ENCODE measurements at regions not wholly inside any gene's neighbourhood (a gene's known extent, or its start where the extent isn't known, plus 50 kb on each side); places are given as distances from the start of the nearest gene placed in this dataset.
"Not testable (repeated sequence)": the region's sequence is repeated elsewhere in the genome, so short reads cannot be mapped to it uniquely, and the experiment has no call there.

- no peak for DNase-seq
Observed at GRCh38 chr17:63019138-63019873, 53.3 kb downstream of the TANC2 start.

- DNase-seq, result no peak
Observed at GRCh38 chr17:63022567-63022966, 56.5 kb downstream of the TANC2 start.

GRCh38 chr17:63023049-63023448, 57.0 kb downstream of the TANC2 start:
- no peak for DNase-seq

GRCh38 chr17:63024201-63024600, 58.2 kb downstream of the TANC2 start:
- DNase-seq, result no peak

- DNase-seq, result no peak
Observed at GRCh38 chr17:63024716-63025115, 58.7 kb downstream of the TANC2 start.

DNA sequence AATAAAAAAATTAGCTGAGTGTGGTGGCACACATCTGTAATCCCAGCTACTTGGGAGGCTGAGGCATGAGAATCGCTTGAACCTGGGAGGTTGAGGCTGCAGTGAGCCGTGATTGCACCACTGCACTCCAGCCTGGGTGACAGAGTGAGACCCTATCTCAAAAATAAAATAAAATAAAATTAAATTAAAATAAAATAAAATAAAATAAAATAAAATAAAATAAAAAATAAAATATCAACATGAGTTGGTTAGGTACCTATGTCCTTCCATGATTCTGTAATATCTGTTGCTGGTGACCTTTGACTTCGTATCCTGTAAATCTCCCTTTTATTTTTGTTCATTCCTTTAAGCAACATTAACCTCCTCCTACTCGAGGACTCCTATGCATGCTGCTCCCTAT, 59.6 kb downstream of the TANC2 start:
- not testable (repeated sequence) for DNase-seq

DNA sequence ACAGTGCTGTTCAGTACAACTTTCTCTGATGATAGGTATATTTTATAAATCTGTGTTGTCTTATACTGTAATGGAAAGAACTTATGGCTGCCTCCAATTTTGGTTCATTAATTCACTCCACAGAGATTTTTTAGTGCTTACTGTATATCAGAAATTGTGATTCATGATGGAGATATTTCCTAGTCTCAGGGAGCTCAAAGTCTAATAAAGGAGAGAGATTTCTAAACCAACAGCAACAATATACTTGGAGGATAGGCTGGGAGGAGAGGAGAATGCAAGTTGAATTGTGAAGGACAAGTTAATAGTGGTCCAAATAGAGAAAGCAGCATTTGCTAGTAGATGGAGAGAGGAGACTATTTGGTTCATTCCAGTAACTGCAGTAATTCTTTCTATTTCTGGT, 63.5 kb downstream of the TANC2 start:
- DNase-seq, result no peak

DNA sequence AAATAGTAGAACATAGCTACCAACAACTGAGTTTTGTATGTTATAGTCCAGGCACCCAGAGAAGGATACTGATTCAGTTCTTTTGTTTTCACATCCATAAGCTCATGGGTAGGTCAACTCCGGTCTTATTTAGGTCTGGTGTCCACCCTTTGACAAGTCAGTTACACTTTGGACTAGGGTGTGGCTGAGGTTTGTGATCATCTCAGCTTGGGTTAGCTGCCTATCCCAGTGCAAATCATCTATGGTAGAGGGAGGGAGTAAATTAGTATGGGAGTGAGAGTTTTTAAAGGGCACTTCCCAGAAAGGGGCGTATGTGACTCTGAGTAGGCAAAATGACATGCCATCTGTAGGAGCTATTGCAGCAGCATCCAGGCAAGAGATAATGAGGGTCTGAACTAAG, 66.1 kb downstream of the TANC2 start:
- no peak for DNase-seq

DNA sequence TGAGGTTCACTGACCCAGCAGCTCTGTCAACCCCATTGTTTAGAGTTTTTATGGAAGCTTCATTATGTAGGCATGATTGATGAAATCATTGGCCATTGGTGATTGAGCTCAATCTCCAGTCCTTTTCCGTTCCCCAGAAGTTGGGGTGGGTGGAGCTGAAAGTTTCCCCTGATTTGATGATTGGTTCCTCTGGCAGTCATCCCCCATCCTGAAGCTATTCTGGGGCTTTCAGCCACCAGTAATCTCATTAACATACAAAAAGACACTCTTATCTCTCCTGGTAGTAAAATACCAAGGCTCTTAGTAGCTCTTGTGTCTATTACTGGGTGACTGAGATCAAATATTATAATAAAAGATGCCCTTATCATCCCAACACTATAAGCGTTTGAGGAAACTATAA, 67.1 kb downstream of the TANC2 start:
- DNase-seq, result no peak

- DNase-seq, result no peak
Observed at GRCh38 chr17:63035271-63035670, 69.2 kb downstream of the TANC2 start.

GRCh38 chr17:63035695-63036094, 69.7 kb downstream of the TANC2 start:
- no peak for DNase-seq

DNA sequence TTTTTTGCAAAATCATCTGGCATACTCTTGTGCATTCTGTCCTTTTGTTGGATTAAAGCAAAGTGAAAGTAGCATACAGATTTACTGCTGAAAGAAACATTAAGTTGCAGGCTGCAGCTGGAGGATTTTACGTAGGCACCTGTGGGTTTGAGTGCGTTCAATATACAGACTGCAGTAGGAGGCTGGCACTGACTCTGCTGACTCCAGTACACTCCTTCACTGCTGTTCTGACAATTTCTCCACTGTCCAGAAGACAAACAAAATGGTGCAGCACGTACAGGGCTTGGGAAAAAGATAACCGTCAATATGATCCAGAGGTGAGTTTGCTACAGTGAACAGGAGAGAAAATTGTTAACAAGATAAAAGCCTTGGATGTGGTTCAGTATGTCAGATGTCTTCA, 73.3 kb downstream of the TANC2 start:
- DNase-seq, result peak; percentile 5

- no peak for DNase-seq
Observed at GRCh38 chr17:63039899-63040602, 74.0 kb downstream of the TANC2 start.

- no peak for DNase-seq
Observed at GRCh38 chr17:63040816-63041215, 74.8 kb downstream of the TANC2 start.

- DNase-seq, result no peak
Observed at GRCh38 chr17:63041251-63041650, 75.2 kb downstream of the TANC2 start.

GRCh38 chr17:63041722-63042121, 75.7 kb downstream of the TANC2 start:
- peak; percentile 71 for DNase-seq

GRCh38 chr17:63042256-63042812, 76.3 kb downstream of the TANC2 start:
- DNase-seq, result peak; percentile 21

DNA sequence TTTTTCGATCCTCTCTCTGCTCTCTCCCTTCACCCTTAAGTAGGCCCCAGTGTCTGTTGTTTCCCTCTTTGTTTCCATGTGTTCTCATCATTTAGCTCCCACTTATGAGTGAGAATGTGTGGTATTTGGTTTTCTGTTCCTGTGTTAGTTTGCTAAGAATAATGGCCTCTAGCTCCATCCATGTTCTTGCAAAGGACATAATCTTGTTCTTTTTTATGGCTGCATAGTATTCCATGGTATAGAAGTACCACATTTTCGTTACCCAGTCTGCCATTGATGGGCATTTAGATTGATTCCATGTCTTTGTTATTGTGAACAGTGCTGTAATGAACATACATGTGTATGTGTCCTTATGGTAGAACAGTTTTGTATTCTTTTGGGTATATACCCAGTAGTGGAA, 91.5 kb downstream of the TANC2 start:
- DNase-seq, result not testable (repeated sequence)

DNA sequence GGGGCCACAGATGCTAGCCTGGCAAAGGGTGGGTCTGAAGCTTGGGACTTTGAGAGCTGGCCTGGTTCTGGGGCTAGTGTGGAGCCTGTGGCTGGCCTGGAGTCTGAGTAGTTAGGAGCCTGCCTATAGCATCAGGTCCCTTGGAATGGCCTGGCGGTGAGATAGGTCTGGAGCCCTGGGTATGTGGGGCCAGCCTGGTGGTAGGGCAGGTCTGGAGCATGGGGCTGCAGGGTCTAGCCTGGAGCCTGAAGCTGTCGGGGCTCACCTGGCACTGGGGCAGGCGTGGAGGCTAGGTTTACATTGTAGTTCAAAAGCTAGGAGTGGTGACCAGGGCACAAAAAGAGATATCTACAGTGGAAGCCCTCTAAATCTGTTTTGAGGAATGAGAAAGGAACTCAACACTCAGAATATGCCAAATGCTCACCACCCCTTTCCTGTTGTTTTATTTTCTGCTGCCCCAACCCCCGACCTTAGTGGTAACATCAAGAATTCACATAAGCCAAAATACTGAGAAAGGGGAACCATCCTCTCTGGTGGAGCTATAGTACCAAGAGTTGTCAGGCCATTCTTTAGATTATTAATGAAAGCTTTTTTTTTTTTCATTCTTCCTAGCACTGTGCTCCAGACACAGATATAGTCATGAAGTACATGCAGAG, 100.3 kb downstream of the TANC2 start:
- no peak for DNase-seq

DNA sequence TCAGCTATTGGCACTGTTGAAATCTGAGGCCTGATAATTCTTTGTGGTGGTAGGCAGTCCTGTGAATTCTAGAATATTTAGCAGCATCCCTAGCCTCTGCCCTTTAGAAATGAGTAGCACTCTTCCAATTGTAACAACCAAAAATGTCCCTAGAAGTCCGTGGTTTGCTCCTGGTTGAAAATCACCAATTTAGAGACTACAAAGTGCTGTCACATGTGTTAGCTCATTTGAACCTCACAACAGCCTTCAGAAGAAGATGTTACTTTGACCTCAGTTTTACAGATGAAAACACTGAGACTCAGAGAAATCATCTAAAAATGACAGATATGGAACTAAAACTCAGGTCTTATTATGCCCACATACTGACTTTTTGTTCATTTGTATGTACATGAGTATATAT, 103.2 kb downstream of the TANC2 start:
- no peak for DNase-seq

DNA sequence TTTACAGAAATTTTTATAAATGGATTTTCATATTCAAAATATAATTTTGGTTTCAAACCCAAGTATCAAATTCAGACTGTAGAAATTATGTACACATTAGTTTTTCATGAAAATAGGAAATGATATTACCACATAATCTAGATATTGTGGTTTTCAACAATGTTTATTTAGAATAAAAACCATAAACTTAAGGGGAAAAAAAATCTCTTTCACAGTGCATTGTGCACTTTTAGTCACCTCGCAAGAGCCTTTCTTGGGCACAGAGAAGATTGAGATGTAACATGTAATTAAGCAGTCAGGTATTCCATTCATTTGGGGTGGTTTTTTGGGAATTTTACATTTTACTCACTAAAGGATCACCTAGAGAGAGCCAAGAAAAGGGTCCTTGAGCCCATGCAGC, 104.0 kb downstream of the TANC2 start:
- no peak for DNase-seq

DNA sequence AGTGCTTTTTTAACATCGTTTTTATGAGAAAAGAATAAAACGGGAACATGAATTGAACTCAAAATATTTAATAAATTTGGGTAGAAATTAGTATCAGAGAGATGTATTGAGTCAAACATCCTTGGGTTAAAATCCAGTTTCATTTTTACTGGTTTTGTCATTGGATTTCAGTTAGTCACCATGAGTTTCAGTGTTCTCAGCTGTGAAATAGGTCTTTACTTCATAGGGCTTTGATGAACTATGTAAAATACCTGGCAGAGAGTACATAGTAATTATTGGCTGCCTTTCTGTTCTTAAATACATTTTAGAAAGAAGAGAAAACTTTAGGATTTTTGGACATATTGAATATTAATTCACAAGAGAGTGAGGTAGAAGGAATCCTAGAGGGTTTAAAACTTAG, 105.8 kb downstream of the TANC2 start:
- DNase-seq, result no peak

GRCh38 chr17:63075969-63076368, 109.9 kb downstream of the TANC2 start:
- no peak for DNase-seq

- no peak for DNase-seq
Observed at GRCh38 chr17:63078707-63079106, 112.7 kb downstream of the TANC2 start.
